Effector memory CD4-positive, alpha-beta T cell (primary cell): ENCODE measurements at regions not wholly inside any gene's neighbourhood (a gene's known extent, or its start where the extent isn't known, plus 50 kb on each side); places are given as distances from the start of the nearest gene placed in this dataset.

Source experiments
- DNase-seq, 3 donors: peaks; one replicate each; pipeline ENCODE4 v3.0.0-alpha.2; 2020
- H3K27ac ChIP-seq: 2 replicates; pipeline ENCODE4 v1.7.0; 2013; ENCODE audit warnings: mild to moderate bottlenecking, low read length, moderate library complexity; ENCODE audit not compliant: insufficient read depth, poor library complexity, severe bottlenecking
- H3K27me3 ChIP-seq: replicated peaks from 2 replicates; pipeline ENCODE4 v1.7.0; 2013; ENCODE audit warnings: mild to moderate bottlenecking, low read length; ENCODE audit not compliant: insufficient read depth, control insufficient read depth, poor library complexity, severe bottlenecking
- H3K36me3 ChIP-seq: 2 replicates; pipeline ENCODE4 v1.7.0; 2013; ENCODE audit warnings: mild to moderate bottlenecking, low read length, moderate library complexity; ENCODE audit not compliant: control insufficient read depth, insufficient read depth
- H3K4me1 ChIP-seq: 2 replicates; pipeline ENCODE4 v1.7.0; 2013; ENCODE audit warnings: low read length, mild to moderate bottlenecking; ENCODE audit not compliant: control insufficient read depth, insufficient read depth, poor library complexity, severe bottlenecking
- H3K4me3 ChIP-seq: 2 replicates; pipeline ENCODE4 v1.7.0; 2013; ENCODE audit warnings: low read length, low read depth, mild to moderate bottlenecking; ENCODE audit not compliant: insufficient read depth, poor library complexity, severe bottlenecking
- H3K9me3 ChIP-seq: 2 replicates; pipeline ENCODE4 v1.7.0; 2013; ENCODE audit warnings: mild to moderate bottlenecking, low read length, moderate library complexity; ENCODE audit not compliant: control insufficient read depth

- Histone ChIP-seq H3K36me3 (no peaks in the 10 kb centered on the region), H3K27ac (no peak overlapping the region), H3K4me1 (no peaks in the 10 kb centered on the region), H3K4me3 (no peak overlapping the region), H3K9me3 (no peaks in the 10 kb centered on the region), H3K27me3 (no peaks in the 10 kb centered on the region)
- no peak for DNase-seq
Measured at GRCh38 chr2:47254464-47254863, 78.2 kb upstream of the CALM2 start.

DNA sequence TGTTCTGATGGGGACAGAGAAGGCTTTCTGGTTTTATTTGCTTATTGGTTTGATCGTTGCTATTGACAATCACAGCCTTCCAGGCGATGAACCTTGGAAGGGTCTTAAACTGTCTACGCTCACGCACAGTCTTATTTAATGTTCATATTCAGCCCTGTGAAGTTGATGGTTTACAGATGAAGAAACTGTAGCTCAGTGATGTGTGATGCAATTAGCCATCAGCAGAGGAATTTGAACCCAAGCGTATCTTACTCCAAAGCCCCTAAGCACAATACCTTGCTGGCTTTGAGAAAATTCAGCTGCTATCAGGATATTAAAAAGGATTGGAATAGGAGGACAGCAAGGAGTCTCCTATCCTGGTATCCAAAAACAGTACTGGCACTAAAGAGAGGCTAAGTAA is 77.1 kb upstream of the CALM2 start:
- H3K27ac ChIP-seq, result no peak overlapping the region
- H3K9me3 ChIP-seq, result no peaks in the 10 kb centered on the region
- no peaks in the 10 kb centered on the region for H3K36me3 ChIP-seq
- no peak for DNase-seq
- no peaks in the 10 kb centered on the region for H3K27me3 ChIP-seq
- no peak overlapping the region for H3K4me3 ChIP-seq
- H3K4me1 ChIP-seq, result no peaks in the 10 kb centered on the region

- Histone ChIP-seq H3K4me1 (no peaks in the 10 kb centered on the region), H3K27me3 (no peaks in the 10 kb centered on the region), H3K4me3 (no peak overlapping the region), H3K27ac (no peak overlapping the region), H3K9me3 (no peaks in the 10 kb centered on the region), H3K36me3 (no peaks in the 10 kb centered on the region)
- DNase-seq, result no peak
Measured at GRCh38 chr2:47251404-47251675, 75.0 kb upstream of the CALM2 start.

DNA sequence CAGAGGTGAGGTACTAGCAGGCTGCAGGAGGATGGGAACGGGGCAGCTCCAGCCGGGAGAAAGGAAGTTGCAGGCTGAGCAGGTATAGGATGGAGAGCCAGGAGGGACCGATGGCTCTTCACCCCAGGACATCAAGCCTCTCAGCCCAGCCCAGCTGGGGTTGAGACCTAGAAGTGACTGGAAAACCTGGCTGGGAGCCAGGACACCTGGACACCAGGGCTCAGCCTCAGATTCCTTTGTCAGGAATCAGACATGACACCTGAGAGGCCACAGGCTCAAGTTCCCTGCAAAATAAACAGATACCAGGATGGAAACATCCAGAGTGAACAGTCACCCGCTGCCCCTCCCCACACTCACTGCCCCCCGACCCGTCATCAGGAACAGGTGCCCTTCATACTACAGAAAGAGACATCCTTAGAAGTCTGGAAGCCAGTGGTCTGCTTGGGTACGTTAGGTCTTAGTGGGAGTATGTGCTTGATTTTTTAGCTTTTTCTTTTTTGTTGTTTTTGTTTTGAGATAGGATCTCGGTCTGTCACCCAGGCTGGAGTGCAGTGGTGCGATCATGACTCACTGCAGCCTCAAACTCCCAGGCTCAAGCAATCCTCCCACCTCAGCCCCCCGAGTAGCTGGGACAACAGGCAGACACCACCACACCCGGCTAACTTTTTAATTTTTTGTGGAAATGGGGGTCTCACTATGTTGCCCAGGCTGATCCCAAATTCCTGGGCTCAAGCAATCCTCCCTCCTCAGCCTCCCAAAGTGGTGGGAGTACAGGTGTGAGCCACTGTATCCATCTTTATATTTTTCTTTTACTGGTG is 74.5 kb upstream of the CALM2 start:
- Histone ChIP-seq H3K36me3 (no peaks in the 10 kb centered on the region), H3K4me1 (no peaks in the 10 kb centered on the region), H3K27ac (no peak overlapping the region), H3K4me3 (no peak overlapping the region), H3K9me3 (no peaks in the 10 kb centered on the region), H3K27me3 (no peaks in the 10 kb centered on the region)
- no peak for DNase-seq

- no peaks in the 10 kb centered on the region for H3K27me3 ChIP-seq
- H3K27ac ChIP-seq, result no peak overlapping the region
- H3K36me3 ChIP-seq, result no peaks in the 10 kb centered on the region
- H3K4me1 ChIP-seq, result no peaks in the 10 kb centered on the region
- H3K9me3 ChIP-seq, result no peaks in the 10 kb centered on the region
- no peak overlapping the region for H3K4me3 ChIP-seq
- DNase-seq, result no peak
Measured at GRCh38 chr2:47249931-47250330, 73.6 kb upstream of the CALM2 start.

GRCh38 chr2:47249157-47249900 is 73.0 kb upstream of the CALM2 start:
- Histone ChIP-seq H3K4me1 (no peaks in the 10 kb centered on the region), H3K36me3 (no peaks in the 10 kb centered on the region), H3K27ac (no peak overlapping the region), H3K4me3 (no peak overlapping the region), H3K27me3 (no peaks in the 10 kb centered on the region), H3K9me3 (no peaks in the 10 kb centered on the region)
- no peak for DNase-seq

GRCh38 chr2:47243596-47244323 is 67.4 kb upstream of the CALM2 start:
- no peaks in the 10 kb centered on the region for H3K9me3 ChIP-seq
- no peaks in the 10 kb centered on the region for H3K4me1 ChIP-seq
- H3K36me3 ChIP-seq, result no peaks in the 10 kb centered on the region
- DNase-seq, result no peak
- no peak overlapping the region for H3K4me3 ChIP-seq
- no peak overlapping the region for H3K27ac ChIP-seq
- H3K27me3 ChIP-seq, result no peaks in the 10 kb centered on the region

GRCh38 chr2:47241715-47242114 is 65.4 kb upstream of the CALM2 start:
- Histone ChIP-seq H3K9me3 (no peaks in the 10 kb centered on the region), H3K4me1 (no peaks in the 10 kb centered on the region)
- DNase-seq, result no peak

GRCh38 chr2:47239119-47239969 is 63.0 kb upstream of the CALM2 start:
- Histone ChIP-seq H3K9me3 (no peaks in the 10 kb centered on the region), H3K4me3 (no peak overlapping the region), H3K27ac (no peak overlapping the region), H3K27me3 (no peaks in the 10 kb centered on the region), H3K36me3 (no peaks in the 10 kb centered on the region), H3K4me1 (no peaks in the 10 kb centered on the region)
- DNase-seq, result no peak

More at GRCh38 chr2:47241715-47242114, 65.4 kb upstream of the CALM2 start:
- Histone ChIP-seq H3K4me3 (no peak overlapping the region), H3K36me3 (no peaks in the 10 kb centered on the region), H3K27ac (no peak overlapping the region), H3K27me3 (no peaks in the 10 kb centered on the region)
